ENCODE measurements at regions not wholly inside any gene's neighbourhood (a gene's known extent, or its start where the extent isn't known, plus 50 kb on each side); places are given as distances from the start of the nearest gene placed in this dataset.

DNA sequence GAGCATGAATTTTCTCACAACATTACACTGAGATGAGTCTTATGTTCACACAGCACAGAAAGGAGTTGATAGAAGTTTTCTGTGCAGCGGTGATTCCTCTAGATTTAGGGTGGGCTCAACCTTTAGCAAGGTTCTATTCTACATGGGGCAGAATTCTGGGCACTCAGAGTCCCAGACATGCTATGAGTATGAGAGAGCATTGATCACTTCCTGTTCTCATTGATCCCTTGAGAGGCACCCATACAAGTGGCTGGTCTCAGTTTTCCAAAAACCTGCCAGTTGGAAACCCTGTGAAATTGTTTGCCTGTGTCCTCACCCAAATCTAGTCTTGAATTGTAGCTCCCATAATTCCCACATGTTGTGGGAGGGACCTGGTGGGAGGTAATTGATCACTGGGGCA, 112.5 kb upstream of the NR2F2 start:
- no peak for TF ChIP-seq CTCF (IDR thresholded peaks at IDR 0.05)
- TF ChIP-seq ZFX (IDR thresholded peaks at IDR 0.05; ENCODE audit: borderline replicate concordance): no peak

Data from 22Rv1 (cell line).